Muscle of arm (tissue), 1 donor: ENCODE measurements at regions not wholly inside any gene's neighbourhood (a gene's known extent, or its start where the extent isn't known, plus 50 kb on each side); places are given as distances from the start of the nearest gene placed in this dataset.
"Not testable (repeated sequence)": the region's sequence is repeated elsewhere in the genome, so short reads cannot be mapped to it uniquely, and the experiment has no call there.

ENCODE experiments used
- DNase-seq: peaks from one replicate; pipeline ENCODE4 v3.0.0-alpha.2; 2013

GRCh38 chr16:16879567-16880251 is 500.8 kb downstream of the NPIPA7 start:
- no peak for DNase-seq

- no peak for DNase-seq
Observed at GRCh38 chr16:16881814-16882213, 502.9 kb downstream of the NPIPA7 start.

- no peak for DNase-seq
Observed at GRCh38 chr16:16882766-16883165, 503.8 kb downstream of the NPIPA7 start.

- DNase-seq, result no peak
Observed at GRCh38 chr16:16884451-16884850, 505.5 kb downstream of the NPIPA7 start.

- DNase-seq, result no peak
Observed at GRCh38 chr16:16887193-16887592, 508.3 kb downstream of the NPIPA7 start.

GRCh38 chr16:16890964-16891363 is 512.0 kb downstream of the NPIPA7 start:
- no peak for DNase-seq

GRCh38 chr16:16904601-16905000 is 525.7 kb downstream of the NPIPA7 start:
- DNase-seq, result no peak

GRCh38 chr16:16905850-16906249 is 526.9 kb downstream of the NPIPA7 start:
- no peak for DNase-seq

- no peak for DNase-seq
Observed at GRCh38 chr16:16907089-16907488, 528.1 kb downstream of the NPIPA7 start.

- no peak for DNase-seq
Observed at GRCh38 chr16:16908077-16908476, 529.1 kb downstream of the NPIPA7 start.

- no peak for DNase-seq
Observed at GRCh38 chr16:16909126-16909525, 530.2 kb downstream of the NPIPA7 start.

GRCh38 chr16:16910666-16911065 is 531.7 kb downstream of the NPIPA7 start:
- DNase-seq, result no peak

- DNase-seq, result no peak
Observed at GRCh38 chr16:16915771-16916170, 536.8 kb downstream of the NPIPA7 start.

- DNase-seq, result no peak
Observed at GRCh38 chr16:16917191-16917785, 538.3 kb downstream of the NPIPA7 start.

GRCh38 chr16:16923479-16923878 is 544.5 kb downstream of the NPIPA7 start:
- no peak for DNase-seq

GRCh38 chr16:16924613-16925012 is 545.7 kb downstream of the NPIPA7 start:
- DNase-seq, result no peak

- no peak for DNase-seq
Observed at GRCh38 chr16:16925432-16925831, 545.3 kb downstream of the XYLT1 start.

- DNase-seq, result no peak
Observed at GRCh38 chr16:16928532-16929109, 542.1 kb downstream of the XYLT1 start.

- DNase-seq, result no peak
Observed at GRCh38 chr16:16930309-16931000, 540.3 kb downstream of the XYLT1 start.

- no peak for DNase-seq
Observed at GRCh38 chr16:16933861-16934260, 536.9 kb downstream of the XYLT1 start.

- DNase-seq, result no peak
Observed at GRCh38 chr16:16934660-16935059, 536.1 kb downstream of the XYLT1 start.

- not testable (repeated sequence) for DNase-seq
Observed at GRCh38 chr16:16935909-16936308, 534.9 kb downstream of the XYLT1 start.

GRCh38 chr16:16937576-16937975 is 533.2 kb downstream of the XYLT1 start:
- DNase-seq, result no peak
